ENCODE measurements at regions not wholly inside any gene's neighbourhood (a gene's known extent, or its start where the extent isn't known, plus 50 kb on each side); places are given as distances from the start of the nearest gene placed in this dataset.

DNA sequence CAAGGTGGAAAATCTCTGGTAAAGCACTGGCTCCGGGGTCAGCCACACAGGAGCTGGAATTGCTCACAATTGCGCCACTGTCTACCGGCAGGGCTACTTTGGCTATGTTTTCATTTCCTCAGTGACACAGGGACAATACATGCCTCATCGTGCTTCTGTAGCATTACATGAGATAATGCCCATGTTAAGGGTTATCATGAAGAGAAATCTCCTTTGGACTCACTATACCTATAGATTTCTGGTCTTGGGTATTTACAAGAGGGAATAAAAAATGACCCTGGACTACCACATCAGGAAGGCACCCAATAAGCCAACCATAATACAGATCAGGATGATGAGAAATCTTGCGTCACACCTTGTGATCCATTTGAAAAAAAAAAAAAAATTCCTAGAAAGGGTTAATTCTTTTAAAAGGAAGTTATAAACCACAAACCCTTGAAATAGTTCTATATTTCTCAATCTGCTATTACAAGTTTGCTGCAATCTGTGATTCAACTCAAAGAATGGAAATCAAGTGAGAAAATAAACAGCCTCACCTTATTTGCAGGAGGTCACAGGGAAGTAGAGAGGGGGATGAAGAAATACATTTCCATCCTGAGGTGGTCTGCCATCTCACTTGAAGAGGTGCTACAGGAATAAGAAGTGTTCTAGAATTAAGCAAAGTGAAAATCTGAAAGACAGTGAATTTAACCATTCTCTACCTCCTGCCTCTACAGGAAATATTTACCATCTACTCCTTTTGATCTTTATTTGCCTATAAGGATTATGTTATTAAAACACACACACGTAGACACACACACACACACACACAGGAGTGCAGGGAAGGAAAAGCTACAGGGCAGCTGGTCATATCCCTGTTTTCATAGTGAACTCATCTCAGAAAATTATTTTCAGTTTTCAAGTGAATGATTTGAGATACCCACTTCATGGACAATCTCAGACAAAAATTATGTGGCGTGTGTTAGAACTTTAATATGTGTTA is 231.3 kb upstream of the CELF2 start:
- TF ChIP-seq CTCF (IDR thresholded peaks at IDR 0.05) (no peak), POLR2A (IDR thresholded peaks at IDR 0.05) (no peak)

All from thyroid gland (tissue), 4 donors.